Calu3 (cell line): ENCODE measurements at regions not wholly inside any gene's neighbourhood (a gene's known extent, or its start where the extent isn't known, plus 50 kb on each side); places are given as distances from the start of the nearest gene placed in this dataset.

Source experiments
- BruUV-seq: library from RNA; stranded (reverse); fragments of 400-500 nt; replicated peaks from 2 replicates; lab custom pipeline; 2021; lab: Mats Ljungman, UMichigan
- CTCF ChIA-PET: fragments of 300-600 bp; sonication (Branson Sonifier 250); formaldehyde crosslinking; loops from one replicate; lab custom pipeline; 2022; ENCODE audit warnings: antibody characterized with exemption; lab: Charles Lee
- DNase-seq: peaks from one replicate; pipeline ENCODE4 v3.0.0; 2022
- H3K27ac Mint-ChIP-seq: one replicate; pipeline ENCODE4 v1.8.0; 2022; ENCODE audit warnings: mixed read lengths; ENCODE audit not compliant: unreplicated experiment
- H3K27me3 Mint-ChIP-seq: one replicate; pipeline ENCODE4 v1.8.0; 2022; ENCODE audit warnings: mixed read lengths; ENCODE audit not compliant: unreplicated experiment
- H3K36me3 Mint-ChIP-seq: one replicate; pipeline ENCODE4 v1.8.0; 2022; ENCODE audit warnings: mild to moderate bottlenecking, moderate library complexity, mixed read lengths; ENCODE audit not compliant: insufficient read depth, unreplicated experiment
- H3K4me1 Mint-ChIP-seq: one replicate; pipeline ENCODE4 v1.8.0; 2022; ENCODE audit warnings: mild to moderate bottlenecking, low read depth, mixed read lengths; ENCODE audit not compliant: unreplicated experiment
- H3K4me3 Mint-ChIP-seq: one replicate; pipeline ENCODE4 v1.8.0; 2022; ENCODE audit warnings: mild to moderate bottlenecking, low read depth, moderate library complexity, mixed read lengths; ENCODE audit not compliant: unreplicated experiment
- H3K9me3 Mint-ChIP-seq: one replicate; pipeline ENCODE4 v1.8.0; 2022; ENCODE audit warnings: low read depth, mixed read lengths; ENCODE audit not compliant: unreplicated experiment
- CTCF ChIP-seq: fragments of 200-600 bp; IDR thresholded peaks from one replicate; pipeline ENCODE4 v1.8.0; 2022; ENCODE audit warnings: antibody characterized with exemption; ENCODE audit not compliant: unreplicated experiment
- intact Hi-C: fragments of 100-400 bp; cut with micrococcal nuclease; formaldehyde crosslinking; loops from one replicate; pipeline ENCODE4 v1.10.0; 2022; ENCODE audit not compliant: unreplicated experiment

- DNase-seq: no peak
- CTCF ChIA-PET: no interaction called here
- Mint-ChIP-seq H3K27ac (no peak overlapping the region), H3K4me1 (no peaks in the 10 kb centered on the region), H3K9me3 (no peaks in the 10 kb centered on the region), H3K4me3 (no peak overlapping the region), H3K36me3 (no peaks in the 10 kb centered on the region), H3K27me3 (peaks cover 27% of the 10 kb centered on the region)
- intact Hi-C loops: no loop called here
- TF ChIP-seq CTCF: no peak
- BruUV-seq: no TSS peak
Observed at GRCh38 chr22:49530671-49531367, 296.9 kb downstream of the BRD1 start.

- Mint-ChIP-seq H3K4me1 (peaks cover 12% of the 10 kb centered on the region), H3K9me3 (no peaks in the 10 kb centered on the region), H3K4me3 (no peak overlapping the region), H3K36me3 (no peaks in the 10 kb centered on the region), H3K27me3 (peaks cover 2% of the 10 kb centered on the region), H3K27ac (no peak overlapping the region)
- CTCF ChIA-PET: no interaction called here
- DNase-seq: no peak
- intact Hi-C loops: no loop called here
- TF ChIP-seq CTCF: no peak
- no TSS peak for BruUV-seq
Observed at GRCh38 chr22:49528420-49528720, 299.3 kb downstream of the BRD1 start.

- no TSS peak for BruUV-seq
- no peak for DNase-seq
- no peak overlapping the region for H3K27ac Mint-ChIP-seq
- H3K4me1 Mint-ChIP-seq: peaks cover 12% of the 10 kb centered on the region
- no peaks in the 10 kb centered on the region for H3K9me3 Mint-ChIP-seq
- no peak for TF ChIP-seq CTCF
- no peaks in the 10 kb centered on the region for H3K36me3 Mint-ChIP-seq
- intact Hi-C loops: no loop called here
- CTCF ChIA-PET: no interaction called here
- no peaks in the 10 kb centered on the region for H3K27me3 Mint-ChIP-seq
- no peak overlapping the region for H3K4me3 Mint-ChIP-seq
Observed at GRCh38 chr22:49527611-49528419, 299.9 kb downstream of the BRD1 start.

- Mint-ChIP-seq H3K27me3 (no peaks in the 10 kb centered on the region), H3K4me3 (no peak overlapping the region), H3K9me3 (no peaks in the 10 kb centered on the region), H3K27ac (no peak overlapping the region), H3K4me1 (peaks cover 12% of the 10 kb centered on the region), H3K36me3 (no peaks in the 10 kb centered on the region)
- intact Hi-C loops: no loop called here
- TF ChIP-seq CTCF: no peak
- BruUV-seq: no TSS peak
- no peak for DNase-seq
- CTCF ChIA-PET: interaction anchor here (1.0 kb wide), 1 partner anchor 22 kb away, joined by 3 read pairs; no protein-coding TSS in a partner anchor
Observed at GRCh38 chr22:49525801-49526535, 301.7 kb downstream of the BRD1 start.
